Retinal pigment epithelial cell (primary cell): ENCODE measurements at regions not wholly inside any gene's neighbourhood (a gene's known extent, or its start where the extent isn't known, plus 50 kb on each side); places are given as distances from the start of the nearest gene placed in this dataset.

ENCODE experiments used
- DNase-seq: peaks from one replicate; pipeline ENCODE4 v3.0.0-alpha.2; 2010; ENCODE audit warnings: low read depth
- H3K4me3 ChIP-seq: 2 replicates; pipeline ENCODE4 v1.5.1; 2011; ENCODE audit warnings: mild to moderate bottlenecking, low read length, control low read depth, moderate library complexity
- TF ChIP-seq, protein P1 (sequence below): conservative IDR thresholded peaks from 2 replicates; pipeline ENCODE4 v1.5.1; 2011; ENCODE audit warnings: low read depth, low read length, control low read depth, inconsistent platforms

GRCh38 chr13:69553976-69554375 lies 553.6 kb upstream of the ATXN8OS start:
- DNase-seq = no peak
- H3K4me3 ChIP-seq = no peak overlapping the region
- TF ChIP-seq, protein P1, sequence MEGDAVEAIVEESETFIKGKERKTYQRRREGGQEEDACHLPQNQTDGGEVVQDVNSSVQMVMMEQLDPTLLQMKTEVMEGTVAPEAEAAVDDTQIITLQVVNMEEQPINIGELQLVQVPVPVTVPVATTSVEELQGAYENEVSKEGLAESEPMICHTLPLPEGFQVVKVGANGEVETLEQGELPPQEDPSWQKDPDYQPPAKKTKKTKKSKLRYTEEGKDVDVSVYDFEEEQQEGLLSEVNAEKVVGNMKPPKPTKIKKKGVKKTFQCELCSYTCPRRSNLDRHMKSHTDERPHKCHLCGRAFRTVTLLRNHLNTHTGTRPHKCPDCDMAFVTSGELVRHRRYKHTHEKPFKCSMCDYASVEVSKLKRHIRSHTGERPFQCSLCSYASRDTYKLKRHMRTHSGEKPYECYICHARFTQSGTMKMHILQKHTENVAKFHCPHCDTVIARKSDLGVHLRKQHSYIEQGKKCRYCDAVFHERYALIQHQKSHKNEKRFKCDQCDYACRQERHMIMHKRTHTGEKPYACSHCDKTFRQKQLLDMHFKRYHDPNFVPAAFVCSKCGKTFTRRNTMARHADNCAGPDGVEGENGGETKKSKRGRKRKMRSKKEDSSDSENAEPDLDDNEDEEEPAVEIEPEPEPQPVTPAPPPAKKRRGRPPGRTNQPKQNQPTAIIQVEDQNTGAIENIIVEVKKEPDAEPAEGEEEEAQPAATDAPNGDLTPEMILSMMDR = no peak

DNA sequence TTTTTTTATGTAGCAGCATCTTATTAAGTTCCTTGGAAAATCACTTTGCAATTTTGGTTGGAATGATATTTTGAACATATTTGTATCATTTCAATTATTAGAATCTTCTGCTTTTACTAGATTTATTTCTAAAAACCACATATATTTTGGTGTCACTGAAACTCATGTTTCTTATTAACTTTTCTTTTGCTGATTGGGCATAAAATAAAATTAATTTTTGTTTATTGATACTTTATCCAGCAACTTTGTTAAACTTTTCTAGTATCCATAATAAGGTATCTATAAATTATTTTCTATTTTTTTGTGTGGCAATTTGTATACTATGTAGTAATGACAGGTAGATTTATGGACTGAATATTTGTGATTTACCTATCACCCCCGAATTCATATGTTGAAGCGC lies 556.4 kb upstream of the ATXN8OS start:
- DNase-seq = no peak
- TF ChIP-seq, protein P1 = no peak

GRCh38 chr13:69547780-69548179 lies 559.8 kb upstream of the ATXN8OS start:
- DNase-seq = no peak
- TF ChIP-seq, protein P1 = no peak
- no peak overlapping the region for H3K4me3 ChIP-seq

More for the DNA sequence above, 556.4 kb upstream of the ATXN8OS start:
- H3K4me3 ChIP-seq = no peak overlapping the region

GRCh38 chr13:69545551-69545950 lies 562.1 kb upstream of the ATXN8OS start:
- H3K4me3 ChIP-seq = no peak overlapping the region
- TF ChIP-seq, protein P1 = no peak
- no peak for DNase-seq

- H3K4me3 ChIP-seq = no peak overlapping the region
- TF ChIP-seq, protein P1 = peak; percentile 31
- no peak for DNase-seq
Measured at GRCh38 chr13:69524459-69525150, 583.0 kb upstream of the ATXN8OS start.

DNA sequence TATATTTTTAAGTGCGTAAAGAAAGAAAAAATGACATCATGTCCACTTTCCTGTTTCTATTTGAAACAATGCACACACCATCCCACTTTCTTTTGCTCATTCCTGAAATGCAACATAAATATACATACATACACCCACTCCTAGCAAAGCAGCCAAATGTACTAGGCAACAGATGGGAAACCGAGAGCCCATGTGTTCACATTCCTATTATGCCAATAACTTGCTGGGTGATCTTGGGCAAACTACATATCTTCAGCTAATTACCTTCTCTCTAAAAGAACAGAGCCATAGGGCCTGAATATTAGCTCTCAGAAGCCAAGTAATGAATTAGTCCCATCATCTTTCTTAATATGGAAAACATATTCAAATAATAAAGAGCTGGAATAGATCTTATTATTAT lies 610.6 kb upstream of the ATXN8OS start:
- DNase-seq = no peak
- H3K4me3 ChIP-seq = no peak overlapping the region
- TF ChIP-seq, protein P1 = no peak

DNA sequence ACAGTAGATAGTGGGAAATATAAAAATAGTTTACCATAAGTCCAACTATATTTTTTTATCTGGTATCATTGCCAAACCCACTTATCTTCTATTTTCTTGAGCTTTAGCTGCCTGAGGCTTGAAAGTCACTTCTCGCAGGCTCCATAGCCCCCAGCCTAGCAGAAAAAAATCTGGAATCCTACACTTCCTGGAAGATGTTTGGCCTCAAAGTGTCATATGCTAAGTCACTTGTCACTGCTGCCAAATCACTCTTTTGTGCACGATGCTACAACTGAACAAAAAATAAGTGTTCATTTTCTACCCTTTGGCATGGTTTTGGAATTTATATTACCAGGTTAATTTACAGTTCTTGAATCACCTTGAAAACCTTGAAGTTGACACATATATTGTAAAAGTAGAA lies 612.5 kb upstream of the ATXN8OS start:
- TF ChIP-seq, protein P1 = no peak

More for the DNA sequence above, 612.5 kb upstream of the ATXN8OS start:
- no peak overlapping the region for H3K4me3 ChIP-seq
- DNase-seq = no peak
